NCI-H2107 treated with DMSO at 0.1 percent for 48 hours (cell line): ENCODE measurements at regions not wholly inside any gene's neighbourhood (a gene's known extent, or its start where the extent isn't known, plus 50 kb on each side); places are given as distances from the start of the nearest gene placed in this dataset.
"Not testable (repeated sequence)": the region's sequence is repeated elsewhere in the genome, so short reads cannot be mapped to it uniquely, and the experiment has no call there.

Experiments
- DNase-seq: peaks from one replicate; lab custom pipeline; 2025; ENCODE audit not compliant: unreplicated experiment; lab: John Stamatoyannopoulos, UW

GRCh38 chr2:105502625-105503334 is 103.9 kb upstream of the FHL2 start:
- DNase-seq = peak; percentile 50

GRCh38 chr2:105498281-105498846 is 99.5 kb upstream of the FHL2 start:
- DNase-seq = no peak

DNA sequence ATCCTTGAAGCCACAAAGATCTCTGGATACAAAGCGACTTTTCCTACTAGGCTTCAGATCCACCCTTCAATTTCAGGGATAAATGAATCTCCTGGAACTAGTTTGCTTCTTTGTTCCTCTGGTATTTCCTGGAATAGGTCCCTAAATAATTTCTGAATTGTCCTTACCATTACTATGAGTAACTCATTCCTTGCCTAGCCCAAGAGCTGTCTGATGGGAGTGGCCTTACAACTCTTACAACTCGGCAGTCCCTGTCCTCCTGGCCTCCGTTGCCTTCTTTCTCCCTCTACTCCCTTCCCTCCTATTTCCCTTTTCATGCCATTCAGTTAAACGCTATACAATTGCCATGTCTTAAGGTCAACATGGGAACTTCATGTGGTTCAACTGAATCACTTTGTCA is 98.2 kb upstream of the FHL2 start:
- DNase-seq = no peak

- DNase-seq = no peak
These were observed 97.4 kb upstream of the FHL2 start for GRCh38 chr2:105496271-105496670.

DNA sequence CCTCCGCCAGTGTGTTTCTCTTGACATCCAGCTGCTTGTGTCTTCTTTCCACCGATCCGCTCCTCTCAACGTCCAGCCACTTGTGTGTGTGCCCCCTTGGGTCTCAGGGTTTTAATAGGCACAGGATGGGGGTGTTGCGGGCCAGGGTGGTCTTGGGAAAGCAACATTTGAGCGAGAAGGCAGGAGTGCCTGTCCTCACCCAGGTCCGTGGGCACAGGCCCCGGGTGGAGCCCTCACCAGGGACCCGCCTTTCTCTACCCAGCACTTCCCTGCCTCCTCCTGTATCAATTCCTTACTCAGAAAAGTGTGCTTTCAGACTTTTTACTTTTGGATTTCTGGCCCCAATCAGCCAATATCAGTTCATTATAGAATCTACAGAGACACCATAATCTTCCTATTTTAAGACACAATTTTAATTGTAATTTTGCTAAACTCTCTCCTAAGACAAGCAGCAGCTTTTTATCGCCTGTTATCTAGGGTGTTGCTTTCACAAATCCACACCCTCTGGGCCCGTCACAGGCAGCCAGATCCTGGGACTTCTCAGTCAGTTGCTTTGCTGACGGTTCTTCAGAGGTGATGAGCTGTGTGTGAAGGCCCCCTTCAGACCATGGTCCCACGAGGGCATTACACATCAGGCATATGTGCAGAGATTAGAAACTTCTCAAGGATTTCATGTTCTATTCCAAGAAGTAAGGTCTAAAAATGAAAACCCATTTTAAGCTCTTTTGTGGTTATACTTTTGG is 96.0 kb upstream of the FHL2 start:
- DNase-seq = no peak

GRCh38 chr2:105490956-105491355 is 92.1 kb upstream of the FHL2 start:
- no peak for DNase-seq

GRCh38 chr2:105490204-105490603 is 91.4 kb upstream of the FHL2 start:
- peak; percentile 47 for DNase-seq

DNA sequence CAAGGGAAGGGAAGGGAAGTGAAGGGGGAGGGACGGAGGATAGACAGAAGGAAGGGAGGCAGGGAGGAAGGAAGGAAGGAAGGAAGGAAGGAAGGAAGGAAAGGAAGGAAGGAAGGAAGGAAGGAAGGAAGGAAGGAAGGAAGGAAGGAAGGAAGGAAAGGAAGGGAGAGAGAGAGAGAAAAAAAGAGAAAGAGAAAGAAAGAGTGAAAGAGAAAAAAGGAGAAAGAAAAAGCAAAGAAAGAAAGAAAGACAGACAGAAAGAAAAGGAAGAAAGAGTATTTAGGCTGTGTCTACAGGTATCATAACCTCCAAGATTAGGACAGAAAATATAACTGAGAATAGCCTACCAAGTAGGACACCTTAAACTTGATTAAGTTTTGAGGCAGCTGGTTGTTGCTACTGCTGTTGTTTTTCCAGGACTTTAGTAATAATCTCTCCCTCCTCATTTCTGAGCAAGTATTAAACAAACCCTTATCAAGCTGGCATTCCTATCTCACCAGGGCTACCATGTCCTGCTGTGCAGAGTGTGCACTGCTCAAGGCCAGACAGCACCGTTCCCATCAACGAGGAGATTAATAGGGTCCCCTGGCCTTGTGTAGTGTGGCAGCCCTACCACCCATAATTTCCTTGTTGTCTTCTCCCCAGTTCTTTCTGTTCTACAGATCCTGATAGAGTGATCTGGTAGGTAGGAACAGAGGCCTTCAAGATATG is 90.5 kb upstream of the FHL2 start:
- no peak for DNase-seq

GRCh38 chr2:105488285-105488684 is 89.4 kb upstream of the FHL2 start:
- no peak for DNase-seq

- DNase-seq = no peak
These were observed 88.6 kb upstream of the FHL2 start for GRCh38 chr2:105487142-105488069.

DNA sequence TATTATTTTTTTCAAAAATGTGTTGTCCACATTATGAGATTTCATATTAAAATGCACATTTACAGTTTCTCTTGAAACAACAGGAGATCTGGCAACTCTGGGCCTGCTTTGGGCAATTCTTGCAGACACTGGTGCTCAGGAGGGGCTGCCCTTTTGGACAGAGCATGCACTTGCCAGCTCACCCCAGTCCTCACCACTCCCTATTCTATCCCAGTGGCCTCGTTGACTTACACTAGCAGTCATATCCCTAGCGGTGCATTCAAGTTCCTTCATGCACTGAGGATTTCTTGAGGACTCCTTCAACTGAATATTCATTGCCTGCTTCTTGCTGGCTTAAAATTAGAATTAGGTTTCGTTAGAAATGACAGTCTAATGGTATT is 87.9 kb upstream of the FHL2 start:
- no peak for DNase-seq

DNA sequence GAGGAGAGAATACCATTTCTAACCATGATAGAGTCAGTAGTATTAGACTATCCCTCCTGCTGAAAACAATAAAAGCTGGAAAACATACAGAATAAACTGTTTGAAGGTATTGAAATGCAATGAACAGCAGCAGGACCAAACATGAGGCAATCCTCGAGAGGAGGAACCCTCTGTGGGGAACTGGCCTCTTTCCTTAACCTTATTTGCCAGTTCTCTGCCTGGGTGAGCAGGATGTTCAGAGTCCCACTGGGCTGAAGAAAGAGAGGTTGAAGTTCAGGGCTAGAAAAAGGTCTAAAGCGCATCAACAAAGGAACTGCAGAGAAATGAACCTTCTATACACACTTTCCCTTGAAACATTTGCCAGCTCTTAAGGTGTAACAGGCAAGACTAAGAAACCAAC is 79.8 kb upstream of the FHL2 start:
- DNase-seq = no peak

DNA sequence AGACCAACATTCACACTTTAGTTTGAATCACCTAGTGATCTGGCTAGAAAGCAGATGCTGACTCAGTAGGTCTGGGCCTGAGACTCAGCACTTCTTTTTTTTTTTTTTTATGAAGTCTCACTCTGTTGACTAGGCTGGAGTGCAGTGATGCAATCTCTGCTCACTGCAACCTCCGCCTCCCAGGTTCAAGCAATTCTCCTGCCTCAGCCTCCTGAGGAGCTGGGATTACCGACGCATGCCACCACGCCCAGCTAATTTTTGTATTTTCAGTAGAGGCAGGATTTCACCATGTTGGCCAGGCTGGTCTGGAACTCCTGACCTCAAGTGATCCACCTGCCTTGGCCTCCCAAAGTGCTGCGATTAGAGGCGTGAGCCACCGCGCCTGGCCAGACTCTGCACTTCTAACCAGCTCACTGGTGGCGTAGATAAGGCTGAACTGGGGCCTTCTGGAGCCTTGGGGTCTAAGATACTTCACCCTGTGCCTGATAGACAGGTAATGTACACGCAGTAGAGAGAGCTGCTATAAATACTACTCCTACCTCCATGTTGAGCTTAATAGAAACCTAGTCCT is 78.3 kb upstream of the FHL2 start:
- not testable (repeated sequence) for DNase-seq

GRCh38 chr2:105473011-105473410 is 74.2 kb upstream of the FHL2 start:
- DNase-seq = no peak

- DNase-seq = no peak
These were observed 72.1 kb upstream of the FHL2 start for GRCh38 chr2:105470979-105471378.

GRCh38 chr2:105469781-105470180 is 70.9 kb upstream of the FHL2 start:
- DNase-seq = no peak

GRCh38 chr2:105468582-105469042 is 69.8 kb upstream of the FHL2 start:
- DNase-seq = no peak

GRCh38 chr2:105464325-105464724 is 65.5 kb upstream of the FHL2 start:
- no peak for DNase-seq

- no peak for DNase-seq
These were observed 61.3 kb upstream of the FHL2 start for GRCh38 chr2:105460048-105460732.

DNA sequence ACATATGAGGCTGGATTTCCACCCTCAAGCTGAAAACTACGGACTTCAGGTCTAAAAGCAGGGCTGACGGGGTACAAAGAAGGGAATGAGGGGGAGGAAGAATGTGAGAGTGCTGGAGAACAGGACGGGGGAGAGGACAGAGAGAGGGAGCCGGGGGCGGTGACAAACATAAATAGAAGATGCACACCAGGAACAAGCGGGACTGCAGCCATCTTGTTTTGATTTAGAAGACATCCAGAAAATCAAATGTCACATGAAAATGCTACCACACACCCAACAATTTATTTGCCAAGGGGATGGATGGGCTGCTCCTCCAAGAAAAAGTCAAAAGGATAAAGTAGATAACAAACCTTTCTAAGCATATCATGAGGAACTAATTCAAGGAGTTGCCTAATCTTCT is 59.2 kb upstream of the FHL2 start:
- no peak for DNase-seq
